A549 (cell line): ENCODE measurements at regions not wholly inside any gene's neighbourhood (a gene's known extent, or its start where the extent isn't known, plus 50 kb on each side); places are given as distances from the start of the nearest gene placed in this dataset.

Source experiments
- ATAC-seq, 2 experiments: fragments of 200-7000 bp in 1 of 2; fragments of >200 bp in 1 of 2; cut with Nextera tagmentation in 1 of 2; cut with Tn5 transposase in 1 of 2; 3 replicates each; pipeline versions ENCODE4 v1.8.0 to v1.9.1; 2018 to 2020; ENCODE audit warnings: mild to moderate bottlenecking in 1 of 2, moderate library complexity in 1 of 2
- CTCF ChIA-PET: fragments of 300-600 bp; sonication (Branson Sonifier 250); formaldehyde crosslinking; extraction: SDS; loops from one replicate; lab custom pipeline; 2021; ENCODE audit warnings: antibody characterized with exemption, inconsistent platforms; lab: Yijun Ruan, JAX
- POLR2A ChIA-PET: fragments of 350-600 bp; formaldehyde crosslinking; extraction: SDS; loops from one replicate; lab custom pipeline; 2021; ENCODE audit warnings: antibody characterized with exemption, inconsistent platforms; lab: Yijun Ruan, JAX
- DNase-seq, 2 experiments: peaks; one replicate each; pipeline versions ENCODE4 v3.0.0 to v3.0.0-alpha.2; 2011 to 2016; ENCODE audit warnings: low read depth in 1 of 2, low spot score in 1 of 2
- FAIRE-seq: peaks from 2 replicates; lab custom pipeline; 2011; peaks lifted over from hg19 to GRCh38; lab: Jason Lieb, UNC
- H3K27ac ChIP-seq, 2 experiments: fragments of >200 bp; sonication (Bioruptor Twin); formaldehyde crosslinking; 3 replicates each; pipeline ENCODE4 v1.5.1; 2016 to 2017
- H3K4me1 ChIP-seq: fragments of >200 bp; sonication (Bioruptor Twin); formaldehyde crosslinking; 3 replicates; pipeline ENCODE4 v1.6.1; 2016
- H3K4me2 ChIP-seq: fragments of >200 bp; sonication (Bioruptor Twin); formaldehyde crosslinking; 3 replicates; pipeline ENCODE4 v1.6.1; 2016
- H3K4me3 ChIP-seq: fragments of >200 bp; sonication (Bioruptor Twin); formaldehyde crosslinking; 3 replicates; pipeline ENCODE4 v1.5.1; 2016
- H3K9me3 ChIP-seq: fragments of >200 bp; sonication (Bioruptor Twin); formaldehyde crosslinking; 3 replicates; pipeline ENCODE4 v1.6.1; 2016
- CBX2 ChIP-seq: fragments of 200-600 bp; sonication (generic); IDR thresholded peaks from 2 replicates; pipeline ENCODE4 v1.6.1; 2016; ENCODE audit warnings: low read depth, mild to moderate bottlenecking, borderline replicate concordance
- CBX8 ChIP-seq: fragments of 200-600 bp; sonication (generic); IDR thresholded peaks from 2 replicates; pipeline ENCODE4 v1.6.1; 2016
- CEBPB ChIP-seq, 2 experiments: fragments of >200 bp in 1 of 2; sonication (Bioruptor Twin) in 1 of 2; formaldehyde crosslinking in 1 of 2; IDR thresholded peaks; 2 replicates each; pipeline ENCODE4 v1.6.1; 2012 to 2016
- CHD4 ChIP-seq: fragments of 200-600 bp; sonication (generic); IDR thresholded peaks from 2 replicates; pipeline ENCODE4 v1.6.1; 2016; ENCODE audit warnings: antibody characterized with exemption, mild to moderate bottlenecking, borderline replicate concordance
- CTCF ChIP-seq: fragments of >200 bp; sonication (Bioruptor Twin); formaldehyde crosslinking; IDR thresholded peaks from 3 replicates; pipeline ENCODE4 v1.5.1; 2016
- E2F6 ChIP-seq: IDR thresholded peaks from 2 replicates; pipeline ENCODE4 v1.6.1; 2012; ENCODE audit warnings: low read depth, borderline replicate concordance
- EHF ChIP-seq: fragments of 250-450 bp; sonication (Bioruptor Pico); IDR thresholded peaks from 2 replicates; pipeline ENCODE4 v1.5.0; 2020; ENCODE audit warnings: mild to moderate bottlenecking
- EHMT2 ChIP-seq: fragments of 200-600 bp; sonication (generic); IDR thresholded peaks from 2 replicates; pipeline ENCODE4 v1.6.1; 2016; ENCODE audit warnings: antibody characterized with exemption, low read depth, mild to moderate bottlenecking, moderate library complexity
- ELK1 ChIP-seq: fragments of 150-350 bp; IDR thresholded peaks from 2 replicates; pipeline ENCODE4 v1.6.1; 2014; ENCODE audit warnings: low read depth, mild to moderate bottlenecking, low read length
- ESRRA ChIP-seq: fragments of 150-350 bp; IDR thresholded peaks from 2 replicates; pipeline ENCODE4 v1.6.1; 2014; ENCODE audit warnings: mild to moderate bottlenecking, low read length, borderline replicate concordance
- FOSL2 ChIP-seq, 2 experiments: fragments of 450-650 bp in 1 of 2; fragments of >200 bp in 1 of 2; sonication (Bioruptor Twin) in 1 of 2; formaldehyde crosslinking; IDR thresholded peaks; 2 replicates each; pipeline versions ENCODE4 v1.5.0 to v1.6.1; 2016 to 2020; ENCODE audit warnings: mild to moderate bottlenecking in 1 of 2, moderate library complexity in 1 of 2
- GATA3 ChIP-seq: IDR thresholded peaks from 2 replicates; pipeline ENCODE4 v1.6.1; 2012; ENCODE audit warnings: borderline replicate concordance
- HDAC2 ChIP-seq: fragments of 200-600 bp; sonication (generic); IDR thresholded peaks from 2 replicates; pipeline ENCODE4 v1.6.1; 2016
- HOXB13 ChIP-seq: fragments of 250-450 bp; sonication (Bioruptor Pico); IDR thresholded peaks from 2 replicates; pipeline ENCODE4 v1.5.0; 2020; ENCODE audit warnings: low read depth, mild to moderate bottlenecking, moderate library complexity
- HOXB5 ChIP-seq: fragments of 250-450 bp; sonication (Bioruptor Pico); IDR thresholded peaks from 2 replicates; pipeline ENCODE4 v1.5.0; 2020; ENCODE audit warnings: mild to moderate bottlenecking, moderate library complexity
- JUN ChIP-seq, 2 experiments: fragments of >200 bp; sonication (Bioruptor Twin); formaldehyde crosslinking; IDR thresholded peaks; 2 replicates in 1 of 2; 3 replicates in 1 of 2; pipeline ENCODE4 v1.6.1; 2016 to 2017
- JUNB ChIP-seq: fragments of >200 bp; sonication (Bioruptor Twin); formaldehyde crosslinking; IDR thresholded peaks from 2 replicates; pipeline ENCODE4 v1.6.1; 2016
- MAX ChIP-seq: IDR thresholded peaks from 2 replicates; pipeline ENCODE4 v1.6.1; 2012
- NFE2L2 ChIP-seq: fragments of 150-350 bp; conservative IDR thresholded peaks from 2 replicates; pipeline ENCODE4 v1.6.1; 2014; ENCODE audit warnings: low read length
- PBX3 ChIP-seq: IDR thresholded peaks from 2 replicates; pipeline ENCODE4 v1.6.1; 2012
- POLR2A ChIP-seq: IDR thresholded peaks from 2 replicates; pipeline ENCODE4 v1.6.1; 2012; ENCODE audit warnings: mild to moderate bottlenecking, low read length
- RCOR1 ChIP-seq: fragments of 150-350 bp; IDR thresholded peaks from 2 replicates; pipeline ENCODE4 v1.6.1; 2014; ENCODE audit warnings: antibody characterized with exemption, low read length, low read depth
- RNF2 ChIP-seq: fragments of 200-600 bp; sonication (generic); IDR thresholded peaks from 2 replicates; pipeline ENCODE4 v1.6.1; 2016; ENCODE audit warnings: low read depth, mild to moderate bottlenecking, antibody characterized with exemption, moderate library complexity, borderline replicate concordance
- SMC3 ChIP-seq: fragments of >200 bp; sonication (Bioruptor Twin); formaldehyde crosslinking; IDR thresholded peaks from 3 replicates; pipeline ENCODE4 v1.6.1; 2018; ENCODE audit warnings: inconsistent platforms
- TFCP2L1 ChIP-seq: fragments of 250-450 bp; sonication (Bioruptor Pico); IDR thresholded peaks from 2 replicates; pipeline ENCODE4 v1.5.0; 2021; ENCODE audit warnings: mild to moderate bottlenecking
- USF2 ChIP-seq: fragments of 450-650 bp; IDR thresholded peaks from 2 replicates; pipeline ENCODE4 v1.6.1; 2014; ENCODE audit warnings: antibody characterized with exemption
- ZC3H11A ChIP-seq: fragments of 450-650 bp; IDR thresholded peaks from 2 replicates; pipeline ENCODE4 v1.6.1; 2014; ENCODE audit warnings: antibody characterized with exemption, mild to moderate bottlenecking
- WGBS: methylation state at CpG from one replicate; pipeline ENCODE4 v1.1.6; 2017; ENCODE audit errors: missing lambda C conversion rate; 5-methylcytosine and 5-hydroxymethylcytosine counted together

GRCh38 chr3:13222891-13223573 is 149.8 kb upstream of the IQSEC1 start:
- DNase-seq = no peak

GRCh38 chr3:13222131-13222530 is 148.9 kb upstream of the IQSEC1 start:
- ChIA-PET POLR2A (no interaction called here), CTCF (interaction anchor here (1.0 kb wide), 1 partner anchor 62 kb away, joined by 4 read pairs; no protein-coding TSS in a partner anchor)
- ATAC-seq (no peak), FAIRE-seq (no peak), DNase-seq (no peak)
- no peak overlapping the region for H3K4me3 ChIP-seq
- no peak overlapping the region for H3K4me2 ChIP-seq
- H3K27ac ChIP-seq = no peak overlapping the region
- WGBS = 81% methylated on average over 8 of the region's 9 CpGs
- TF ChIP-seq EHMT2 (no peak), USF2 (no peak), JUN (IDR thresholded peaks at IDR 0.05) (no peak), RNF2 (no peak), POLR2A (no peak), TFCP2L1 (CRISPR knock-in tag) (no peak), JUNB (no peak), CBX8 (no peak), SMC3 (no peak), E2F6 (no peak), PBX3 (no peak), MAX (no peak), HOXB5 (CRISPR knock-in tag) (no peak), EHF (CRISPR knock-in tag) (no peak), GATA3 (no peak)
- no peaks in the 10 kb centered on the region for H3K9me3 ChIP-seq
- H3K4me1 ChIP-seq = peaks cover 23% of the 10 kb centered on the region

More at GRCh38 chr3:13222891-13223573, 149.8 kb upstream of the IQSEC1 start:
- ATAC-seq (no peak), FAIRE-seq (no peak)
- peaks cover 14% of the 10 kb centered on the region for H3K4me1 ChIP-seq
- H3K27ac ChIP-seq = no peak overlapping the region
- ChIA-PET CTCF (interaction anchor here (0.9 kb wide), 2 partner anchors 15 to 131 kb away, joined by 3 read pairs; no protein-coding TSS in a partner anchor), POLR2A (no interaction called here)
- no peak for TF ChIP-seq HDAC2
- TF ChIP-seq PBX3 = no peak
- TF ChIP-seq CTCF = no peak
- no peak for TF ChIP-seq CBX2
- no peak for TF ChIP-seq EHMT2
- no peak for TF ChIP-seq POLR2A
- no peak for TF ChIP-seq HOXB13 (CRISPR knock-in tag)
- no peak for TF ChIP-seq ZC3H11A
- TF ChIP-seq E2F6 = no peak
- TF ChIP-seq FOSL2 (IDR thresholded peaks at IDR 0.05) = no peak
- no peak for TF ChIP-seq FOSL2 (CRISPR knock-in tag; IDR thresholded peaks at IDR 0.05)
- TF ChIP-seq NFE2L2 = no peak
- TF ChIP-seq RNF2 = no peak
- no peak for TF ChIP-seq CHD4
- no peak for TF ChIP-seq ELK1
- no peak for TF ChIP-seq ESRRA
- no peak for TF ChIP-seq CEBPB (IDR thresholded peaks at IDR 0.05)
- TF ChIP-seq RCOR1 = no peak
- WGBS = 79% methylated on average over 10 of the region's 10 CpGs
- H3K4me2 ChIP-seq = no peak overlapping the region
- no peaks in the 10 kb centered on the region for H3K9me3 ChIP-seq
- no peak overlapping the region for H3K4me3 ChIP-seq
